Keratinocyte (primary cell): ENCODE measurements at regions not wholly inside any gene's neighbourhood (a gene's known extent, or its start where the extent isn't known, plus 50 kb on each side); places are given as distances from the start of the nearest gene placed in this dataset.

Experiments
- DNase-seq: peaks from one replicate; pipeline ENCODE4 v3.0.0-alpha.2; 2011; ENCODE audit warnings: low read depth, missing footprints, low spot score
- FAIRE-seq: peaks from 2 replicates; lab custom pipeline; 2011; peaks lifted over from hg19 to GRCh38; lab: Jason Lieb, UNC
- H2AFZ ChIP-seq: 2 replicates; pipeline ENCODE4 v1.6.0; 2012; ENCODE audit warnings: low read length, control low read depth, inconsistent platforms; ENCODE audit not compliant: control insufficient read depth
- H3K27ac ChIP-seq: 2 replicates; pipeline ENCODE4 v1.5.1; 2011; ENCODE audit warnings: low read length; ENCODE audit not compliant: control insufficient read depth, insufficient read depth
- H3K27me3 ChIP-seq: 3 replicates; pipeline ENCODE4 v1.6.0; 2011; ENCODE audit warnings: low read length; ENCODE audit not compliant: control insufficient read depth, insufficient read depth; ENCODE audit errors: extremely low read depth
- H3K36me3 ChIP-seq, 2 experiments: 2 replicates in 1 of 2; 3 replicates in 1 of 2; pipeline ENCODE4 v1.5.1; 2011; ENCODE audit warnings: low read length in 2 of 2, mild to moderate bottlenecking in 1 of 2; ENCODE audit not compliant: control insufficient read depth in 2 of 2, insufficient read depth in 2 of 2; ENCODE audit errors: extremely low read depth in 1 of 2
- H3K4me1 ChIP-seq: 3 replicates; pipeline ENCODE4 v1.5.1; 2011; ENCODE audit warnings: low read length; ENCODE audit not compliant: control insufficient read depth, insufficient read depth; ENCODE audit errors: extremely low read depth
- H3K4me2 ChIP-seq: 3 replicates; pipeline ENCODE4 v1.6.0; 2011; ENCODE audit warnings: low read depth, low read length; ENCODE audit not compliant: control insufficient read depth, insufficient read depth; ENCODE audit errors: extremely low read depth
- H3K4me3 ChIP-seq, 3 experiments: fragments of 200-600 bp in 1 of 3; sonication (generic) in 1 of 3; 2 replicates in 2 of 3; 3 replicates in 1 of 3; pipeline ENCODE4 v1.5.1; 2011 to 2016; ENCODE audit warnings: low read length in 3 of 3, mild to moderate bottlenecking in 3 of 3, control low read depth in 2 of 3, inconsistent platforms in 1 of 3, low read depth in 1 of 3, mixed read lengths in 1 of 3, mixed run types in 1 of 3, moderate library complexity in 1 of 3; ENCODE audit not compliant: control insufficient read depth in 2 of 3, insufficient read depth in 2 of 3; ENCODE audit errors: extremely low read depth in 1 of 3
- H3K79me2 ChIP-seq: 2 replicates; pipeline ENCODE4 v1.6.0; 2012; ENCODE audit warnings: low read length; ENCODE audit not compliant: control insufficient read depth, insufficient read depth
- H3K9ac ChIP-seq: 3 replicates; pipeline ENCODE4 v1.6.0; 2011; ENCODE audit warnings: low read length; ENCODE audit not compliant: control insufficient read depth, insufficient read depth; ENCODE audit errors: extremely low read depth
- H3K9me1 ChIP-seq: 3 replicates; pipeline ENCODE4 v1.6.0; 2011; ENCODE audit warnings: low read length; ENCODE audit not compliant: control insufficient read depth, insufficient read depth; ENCODE audit errors: extremely low read depth
- H3K9me3 ChIP-seq: 2 replicates; pipeline ENCODE4 v1.5.1; 2012; ENCODE audit warnings: low read depth, low read length; ENCODE audit not compliant: control insufficient read depth
- H4K20me1 ChIP-seq: 3 replicates; pipeline ENCODE4 v1.6.0; 2011; ENCODE audit warnings: low read length; ENCODE audit not compliant: control insufficient read depth, insufficient read depth; ENCODE audit errors: extremely low read depth
- EZH2 ChIP-seq: IDR thresholded peaks from one replicate; pipeline ENCODE4 v1.6.1; 2012; ENCODE audit warnings: inconsistent platforms, mild to moderate bottlenecking, low read length, moderate library complexity
- dilution Hi-C: fragments of 300-500 bp; cut with MboI; formaldehyde crosslinking; loops from one replicate; pipeline ENCODE4 v1.7.0; 2020; ENCODE audit warnings: low sequenced_read_pairs; ENCODE audit not compliant: extremely low pct_ligation_motif_present
- TF ChIP-seq, protein P1 (sequence below), 3 experiments: IDR thresholded peaks in 1 of 3; conservative IDR thresholded peaks in 1 of 3; optimal IDR thresholded peaks in 1 of 3; 2 replicates in 2 of 3; 3 replicates in 1 of 3; pipeline versions ENCODE3 to v1.5.1; 2011; ENCODE audit warnings: low read length in 3 of 3, mild to moderate bottlenecking in 3 of 3, moderate library complexity in 2 of 3, control low read depth in 1 of 3, inconsistent platforms in 1 of 3; ENCODE audit not compliant: insufficient read depth in 2 of 3; ENCODE audit errors: extremely low read depth in 1 of 3

- no peaks in the 10 kb centered on the region for H3K9me3 ChIP-seq
- TF ChIP-seq, protein P1, sequence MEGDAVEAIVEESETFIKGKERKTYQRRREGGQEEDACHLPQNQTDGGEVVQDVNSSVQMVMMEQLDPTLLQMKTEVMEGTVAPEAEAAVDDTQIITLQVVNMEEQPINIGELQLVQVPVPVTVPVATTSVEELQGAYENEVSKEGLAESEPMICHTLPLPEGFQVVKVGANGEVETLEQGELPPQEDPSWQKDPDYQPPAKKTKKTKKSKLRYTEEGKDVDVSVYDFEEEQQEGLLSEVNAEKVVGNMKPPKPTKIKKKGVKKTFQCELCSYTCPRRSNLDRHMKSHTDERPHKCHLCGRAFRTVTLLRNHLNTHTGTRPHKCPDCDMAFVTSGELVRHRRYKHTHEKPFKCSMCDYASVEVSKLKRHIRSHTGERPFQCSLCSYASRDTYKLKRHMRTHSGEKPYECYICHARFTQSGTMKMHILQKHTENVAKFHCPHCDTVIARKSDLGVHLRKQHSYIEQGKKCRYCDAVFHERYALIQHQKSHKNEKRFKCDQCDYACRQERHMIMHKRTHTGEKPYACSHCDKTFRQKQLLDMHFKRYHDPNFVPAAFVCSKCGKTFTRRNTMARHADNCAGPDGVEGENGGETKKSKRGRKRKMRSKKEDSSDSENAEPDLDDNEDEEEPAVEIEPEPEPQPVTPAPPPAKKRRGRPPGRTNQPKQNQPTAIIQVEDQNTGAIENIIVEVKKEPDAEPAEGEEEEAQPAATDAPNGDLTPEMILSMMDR (optimal IDR thresholded peaks at IDR 0.05 in 1 of 3, IDR thresholded peaks at IDR 0.05 in 1 of 3, conservative IDR thresholded peaks at IDR 0.05 in 1 of 3; ENCODE audit: extremely low read depth in 1 of 3, insufficient read depth in 2 of 3, low read length in 3 of 3): no peak
- no peak for TF ChIP-seq EZH2
- no peaks in the 10 kb centered on the region for H3K36me3 ChIP-seq
- H4K20me1 ChIP-seq: no peaks in the 10 kb centered on the region
- DNase-seq (no peak), FAIRE-seq (no peak)
- H3K27ac ChIP-seq: no peak overlapping the region
- H3K4me2 ChIP-seq: no peak overlapping the region
- no peak overlapping the region for H2AFZ ChIP-seq
- H3K9me1 ChIP-seq: no peaks in the 10 kb centered on the region
- H3K4me3 ChIP-seq: no peak overlapping the region
- H3K27me3 ChIP-seq: no peaks in the 10 kb centered on the region
- dilution Hi-C loops: no loop called here
- H3K9ac ChIP-seq: no peak overlapping the region
- H3K4me1 ChIP-seq: no peaks in the 10 kb centered on the region
- H3K79me2 ChIP-seq: no peaks in the 10 kb centered on the region
Observed at GRCh38 chr2:19685731-19686130, 216.1 kb downstream of the TTC32 start.

GRCh38 chr2:19684516-19684915, 217.3 kb downstream of the TTC32 start:
- no peaks in the 10 kb centered on the region for H3K27me3 ChIP-seq
- H3K4me2 ChIP-seq: no peak overlapping the region
- H3K9me3 ChIP-seq: no peaks in the 10 kb centered on the region
- no peak overlapping the region for H3K4me3 ChIP-seq
- no peak for DNase-seq
- no peak overlapping the region for H3K27ac ChIP-seq
- H3K9me1 ChIP-seq: no peaks in the 10 kb centered on the region
- dilution Hi-C loops: no loop called here
- no peaks in the 10 kb centered on the region for H3K4me1 ChIP-seq
- no peak overlapping the region for H3K9ac ChIP-seq
- TF ChIP-seq EZH2: no peak
- TF ChIP-seq, protein P1 (optimal IDR thresholded peaks at IDR 0.05 in 1 of 3, IDR thresholded peaks at IDR 0.05 in 1 of 3, conservative IDR thresholded peaks at IDR 0.05 in 1 of 3; ENCODE audit: extremely low read depth in 1 of 3, insufficient read depth in 2 of 3, low read length in 3 of 3): no peak
- H3K79me2 ChIP-seq: no peaks in the 10 kb centered on the region
- H2AFZ ChIP-seq: no peak overlapping the region
- no peaks in the 10 kb centered on the region for H4K20me1 ChIP-seq
- no peak for FAIRE-seq
- no peaks in the 10 kb centered on the region for H3K36me3 ChIP-seq
